Neuronal stem cell (in vitro differentiated cells): ENCODE measurements at regions not wholly inside any gene's neighbourhood (a gene's known extent, or its start where the extent isn't known, plus 50 kb on each side); places are given as distances from the start of the nearest gene placed in this dataset.

Source experiments
- DNase-seq: peaks from one replicate; pipeline ENCODE4 v3.0.0-alpha.2; 2013; ENCODE audit warnings: low spot score
- H2AFZ ChIP-seq: one replicate; pipeline ENCODE4 v1.6.1; 2013; ENCODE audit warnings: mild to moderate bottlenecking, low read length, inconsistent platforms
- H2AK5ac ChIP-seq: 2 replicates; pipeline ENCODE4 v1.6.1; 2013; ENCODE audit warnings: low read depth, mild to moderate bottlenecking, inconsistent platforms, low read length, moderate library complexity, mixed read lengths
- H2BK120ac ChIP-seq: 2 replicates; pipeline ENCODE4 v1.6.1; 2013; ENCODE audit warnings: low read depth, mild to moderate bottlenecking, inconsistent platforms, low read length, moderate library complexity, mixed read lengths
- H2BK12ac ChIP-seq: one replicate; pipeline ENCODE4 v1.6.1; 2013; ENCODE audit warnings: low read length, inconsistent platforms
- H2BK15ac ChIP-seq: 2 replicates; pipeline ENCODE4 v1.6.1; 2013; ENCODE audit warnings: mild to moderate bottlenecking, low read length, inconsistent platforms, mixed read lengths
- H2BK5ac ChIP-seq: one replicate; pipeline ENCODE4 v1.6.1; 2013; ENCODE audit warnings: inconsistent platforms, mild to moderate bottlenecking, low read length, moderate library complexity
- H3K14ac ChIP-seq: one replicate; pipeline ENCODE4 v1.6.1; 2013; ENCODE audit warnings: low read length, inconsistent platforms
- H3K18ac ChIP-seq: 2 replicates; pipeline ENCODE4 v1.6.1; 2013; ENCODE audit warnings: low read length, inconsistent platforms
- H3K23ac ChIP-seq: 2 replicates; pipeline ENCODE4 v1.6.1; 2013; ENCODE audit warnings: low read depth, mild to moderate bottlenecking, mixed read lengths, low read length, inconsistent platforms; ENCODE audit not compliant: poor library complexity
- H3K27ac ChIP-seq: replicated peaks from 3 replicates; pipeline ENCODE4 v1.5.1; 2013; ENCODE audit warnings: low read length, inconsistent platforms
- H3K27me3 ChIP-seq, 3 experiments: 2 replicates each; pipeline ENCODE4 v1.6.1; 2013; ENCODE audit warnings: low read length in 3 of 3, mild to moderate bottlenecking in 2 of 3, inconsistent platforms in 1 of 3, low read depth in 1 of 3, mixed read lengths in 1 of 3, moderate library complexity in 1 of 3; ENCODE audit not compliant: control insufficient read depth in 3 of 3, insufficient read depth in 3 of 3
- H3K36me3 ChIP-seq, 2 donors: replicated peaks in 1 of 2; 2 replicates each; pipeline ENCODE4 v1.6.1; 2013; ENCODE audit warnings: low read length in 2 of 2; ENCODE audit not compliant: control insufficient read depth in 2 of 2, insufficient read depth in 2 of 2
- H3K4ac ChIP-seq: 2 replicates; pipeline ENCODE4 v1.6.1; 2013; ENCODE audit warnings: inconsistent platforms, mild to moderate bottlenecking, low read length, moderate library complexity
- H3K4me1 ChIP-seq, 2 donors: 1 replicate in 1 of 2; 2 replicates in 1 of 2; pipeline ENCODE4 v1.6.1; 2013; ENCODE audit warnings: low read length in 2 of 2, low read depth in 1 of 2; ENCODE audit not compliant: control insufficient read depth in 2 of 2, insufficient read depth in 1 of 2
- H3K4me2 ChIP-seq: one replicate; pipeline ENCODE4 v1.6.1; 2013; ENCODE audit warnings: mild to moderate bottlenecking, low read length, inconsistent platforms; ENCODE audit not compliant: insufficient read depth, poor library complexity, severe bottlenecking
- H3K4me3 ChIP-seq, 2 donors: 2 replicates each; pipeline ENCODE4 v1.5.1; 2013; ENCODE audit warnings: low read length in 2 of 2, mild to moderate bottlenecking in 2 of 2, inconsistent platforms in 1 of 2, moderate library complexity in 1 of 2
- H3K79me1 ChIP-seq: one replicate; pipeline ENCODE4 v1.6.1; 2013; ENCODE audit warnings: low read depth, mild to moderate bottlenecking, inconsistent platforms, low read length, moderate library complexity
- H3K9ac ChIP-seq: one replicate; pipeline ENCODE4 v1.6.1; 2013; ENCODE audit warnings: mild to moderate bottlenecking, low read depth, low read length, inconsistent platforms; ENCODE audit not compliant: poor library complexity
- H3K9me3 ChIP-seq, 2 donors: replicated peaks in 1 of 2; 2 replicates each; pipeline versions ENCODE3 to v1.6.1; 2013; ENCODE audit warnings: low read length in 2 of 2, mild to moderate bottlenecking in 2 of 2, inconsistent platforms in 1 of 2, low read depth in 1 of 2, mixed read lengths in 1 of 2, moderate library complexity in 1 of 2; ENCODE audit not compliant: control insufficient read depth in 2 of 2, insufficient read depth in 1 of 2
- H4K8ac ChIP-seq: one replicate; pipeline ENCODE4 v1.6.1; 2013; ENCODE audit warnings: low read depth, mild to moderate bottlenecking, inconsistent platforms, low read length, moderate library complexity
- H4K91ac ChIP-seq: one replicate; pipeline ENCODE4 v1.6.1; 2013; ENCODE audit warnings: low read length, low read depth, mild to moderate bottlenecking, inconsistent platforms; ENCODE audit not compliant: poor library complexity
- whole genome bisulfite sequencing, 2 donors: extraction: QIAGEN DNeasy Blood & Tissue Kit; methylation state at CpG; one replicate each; pipeline ENCODE4 v1.1.7; 2013; ENCODE audit warnings: missing lambda C conversion rate in 2 of 2, mixed read lengths in 1 of 2; ENCODE audit not compliant: insufficient read length in 2 of 2, insufficient replicate concordance in 1 of 2; ENCODE audit errors: extremely low coverage in 2 of 2; 5-methylcytosine and 5-hydroxymethylcytosine counted together

DNA sequence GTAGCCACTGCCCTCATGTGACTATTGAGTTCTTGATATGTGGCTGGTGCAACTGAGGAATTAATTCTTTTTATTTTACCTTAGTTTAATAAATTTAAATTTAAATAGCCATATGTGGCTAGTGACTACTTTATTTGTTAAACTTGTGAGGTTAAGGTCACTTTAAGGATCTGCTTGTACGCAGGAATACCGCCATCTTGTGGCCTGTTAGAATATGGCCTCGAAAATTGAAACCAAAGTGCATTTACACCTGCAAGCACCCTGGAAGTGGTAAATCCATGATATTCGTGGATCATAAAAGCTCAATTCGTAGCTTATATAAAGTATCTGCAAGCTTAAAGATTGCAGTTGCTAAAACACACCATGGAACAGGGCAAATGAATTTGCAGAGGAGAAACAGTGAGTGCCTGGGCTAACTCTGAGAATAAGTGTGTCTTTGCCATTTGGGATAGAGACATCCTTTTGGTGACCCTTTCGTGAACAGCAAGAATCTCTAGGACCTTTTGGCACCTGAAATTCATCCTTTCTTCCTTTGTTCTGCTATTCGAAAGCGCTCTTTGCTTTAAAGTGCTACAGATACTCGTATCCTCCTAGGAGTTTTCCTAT lies 59.9 kb upstream of the REG3A start:
- Histone ChIP-seq H3K4me1 (no peaks in the 10 kb centered on the region), H3K27ac (no peak overlapping the region), H4K8ac (no peak overlapping the region), H2AK5ac (no peak overlapping the region), H2BK5ac (no peak overlapping the region), H3K14ac (no peak overlapping the region), H2AFZ (no peak overlapping the region), H3K4me3 (no peak overlapping the region), H3K4ac (no peak overlapping the region), H4K91ac (no peak overlapping the region), H3K23ac (no peak overlapping the region), H2BK15ac (no peak overlapping the region), H3K9me3 (no peaks in the 10 kb centered on the region), H3K27me3 (no peaks in the 10 kb centered on the region), H3K36me3 (no peaks in the 10 kb centered on the region), H3K18ac (no peak overlapping the region), H3K4me2 (no peak overlapping the region), H2BK120ac (no peak overlapping the region), H3K9ac (no peak overlapping the region), H3K79me1 (no peaks in the 10 kb centered on the region), H2BK12ac (no peak overlapping the region)
- WGBS, 2 donors: no CpG with 5 or more reads among the region's 9 CpGs
- peak; percentile 56 for DNase-seq

DNA sequence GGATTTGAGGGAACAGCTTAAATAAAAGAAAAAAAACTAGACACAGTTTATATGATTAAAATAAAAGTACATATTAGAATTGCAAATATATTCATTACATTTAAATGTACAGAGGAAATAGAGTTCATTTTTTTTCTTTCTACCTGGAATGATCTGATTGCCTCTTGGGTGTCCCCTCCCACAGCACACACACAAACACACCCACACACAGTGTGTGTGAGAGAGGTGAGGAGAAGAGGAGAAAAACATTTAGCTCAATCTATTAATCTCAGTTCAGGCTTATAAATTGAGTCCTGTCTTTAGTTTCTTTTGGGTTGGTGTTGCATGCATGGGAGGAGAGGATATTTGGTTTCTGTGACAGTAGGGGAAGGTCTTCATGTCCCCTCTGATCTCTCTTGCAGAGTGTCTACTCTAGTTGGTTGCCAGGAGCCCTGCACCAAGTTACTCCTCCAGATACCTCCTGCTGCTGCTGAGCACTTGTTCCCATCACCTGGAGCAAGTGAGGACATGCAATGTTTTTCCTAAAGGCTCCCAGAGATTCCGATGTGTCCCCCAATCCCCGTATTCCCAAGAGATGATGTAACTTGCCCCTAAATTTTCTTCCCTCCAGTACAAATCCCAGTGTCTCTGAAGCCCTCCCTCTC lies 50.8 kb upstream of the REG3A start:
- Histone ChIP-seq H3K27ac (no peak overlapping the region), H2BK15ac (no peak overlapping the region), H2BK120ac (no peak overlapping the region), H3K4ac (no peak overlapping the region), H3K36me3 (no peaks in the 10 kb centered on the region), H2BK12ac (no peak overlapping the region), H3K23ac (no peak overlapping the region), H3K14ac (no peak overlapping the region), H3K27me3 (no peaks in the 10 kb centered on the region), H3K9me3 (no peaks in the 10 kb centered on the region), H3K9ac (no peak overlapping the region), H3K79me1 (no peaks in the 10 kb centered on the region), H4K8ac (no peak overlapping the region), H2AFZ (no peak overlapping the region), H3K4me1 (peaks cover 0 to 2% of the 10 kb centered on the region in 2 donors), H3K18ac (no peak overlapping the region), H2AK5ac (no peak overlapping the region), H4K91ac (no peak overlapping the region), H3K4me3 (no peak overlapping the region), H3K4me2 (no peak overlapping the region), H2BK5ac (no peak overlapping the region)
- no peak for DNase-seq
- WGBS, 2 donors: no CpG with 5 or more reads among the region's 2 CpGs
